GM19395 (cell line): ENCODE measurements at regions not wholly inside any gene's neighbourhood (a gene's known extent, or its start where the extent isn't known, plus 50 kb on each side); places are given as distances from the start of the nearest gene placed in this dataset.
"Not testable (repeated sequence)": the region's sequence is repeated elsewhere in the genome, so short reads cannot be mapped to it uniquely, and the experiment has no call there.

Experiments used
- ATAC-seq: cut with Tn5 transposase; IDR thresholded peaks from one replicate; pipeline ENCODE4 v1.9.1; 2021; ENCODE audit warnings: mild to moderate bottlenecking, moderate library complexity; ENCODE audit not compliant: unreplicated experiment

DNA sequence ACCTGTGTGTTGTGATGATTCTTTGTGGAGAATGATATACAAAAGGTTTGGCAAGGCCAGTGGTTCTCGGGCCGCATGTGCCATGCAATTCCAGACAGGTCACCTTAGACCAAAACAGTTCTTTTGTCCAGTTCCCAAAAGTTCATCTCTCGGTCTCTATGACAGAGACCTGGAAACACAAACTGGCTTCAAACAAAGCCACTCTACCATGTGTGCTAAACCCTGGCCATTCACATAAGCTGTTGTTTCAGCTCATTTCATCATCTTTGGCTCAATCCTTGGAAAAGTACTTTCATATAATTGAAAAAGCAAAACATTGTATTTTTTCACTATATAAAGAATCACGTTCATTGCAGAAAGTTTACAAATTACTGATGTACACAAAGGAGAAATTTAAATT is 210.5 kb upstream of the SEMA6A start:
- no peak for ATAC-seq

DNA sequence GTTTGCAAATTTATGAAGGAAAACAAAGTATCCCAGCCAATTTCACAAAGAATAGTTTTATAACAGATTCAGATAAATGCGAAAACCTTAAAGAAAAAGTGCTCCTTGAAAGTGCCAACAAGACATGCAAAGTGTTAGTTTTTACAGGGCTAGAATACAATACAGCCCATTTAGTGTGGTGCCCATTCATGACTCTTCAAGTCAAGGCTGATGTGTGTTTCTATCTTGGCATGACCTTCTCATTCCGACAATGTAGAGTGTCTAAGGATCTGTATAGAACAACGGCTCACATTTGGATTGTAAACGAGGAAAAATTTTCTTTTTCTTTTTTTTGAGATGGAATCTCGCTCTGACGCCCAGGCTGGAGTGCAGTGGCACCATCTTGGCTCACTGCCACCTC is 205.2 kb upstream of the SEMA6A start:
- no peak for ATAC-seq

DNA sequence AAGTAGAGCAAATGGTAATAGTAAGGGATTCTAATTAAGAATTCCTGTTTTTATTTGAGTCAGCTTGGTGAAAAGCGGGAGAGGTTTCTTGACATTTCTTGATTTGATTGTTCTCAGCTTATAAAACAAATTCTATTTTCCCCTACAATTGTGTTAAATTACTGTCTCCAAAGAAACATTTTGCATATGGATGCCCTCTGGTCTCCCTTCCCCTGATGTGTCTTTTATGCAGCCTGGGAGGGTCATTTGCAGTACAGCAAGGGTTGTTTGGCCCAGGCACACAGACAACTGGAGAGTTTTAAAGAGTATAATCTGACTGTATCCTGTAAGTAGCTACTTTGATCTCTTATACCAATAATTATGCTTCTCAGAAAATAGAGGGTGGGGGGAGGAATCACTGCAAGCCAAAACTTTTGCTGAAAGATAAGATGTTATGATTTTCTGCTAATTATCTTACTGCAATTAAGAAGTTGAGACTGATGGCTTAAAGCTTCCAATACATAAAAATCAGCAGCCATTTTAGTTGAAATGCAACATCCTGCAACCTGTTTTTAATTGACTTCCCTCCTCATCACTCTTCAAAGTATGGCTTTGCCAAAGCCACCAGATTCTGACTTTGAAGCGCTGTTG is 204.1 kb upstream of the SEMA6A start:
- no peak for ATAC-seq

DNA sequence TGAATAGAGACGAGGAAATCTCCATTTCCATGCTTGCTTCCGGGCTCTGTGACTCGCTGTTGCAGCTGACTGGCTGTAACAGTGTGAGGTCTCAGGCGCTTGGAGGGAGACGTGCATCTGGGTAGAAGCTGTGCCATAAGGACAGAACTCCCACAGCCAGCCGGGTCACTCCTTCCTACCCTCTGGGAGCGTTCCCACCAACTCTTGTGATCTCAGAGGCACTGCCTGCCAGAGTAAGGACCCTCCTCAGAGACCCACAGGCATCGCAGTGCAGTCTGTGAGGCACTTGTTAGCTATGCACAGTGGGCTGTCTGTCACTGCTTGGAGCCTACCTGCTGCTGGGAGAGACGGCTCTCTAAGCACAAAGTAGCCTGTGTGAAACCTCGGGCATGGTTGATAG is 203.4 kb upstream of the SEMA6A start:
- peak; percentile 81 for ATAC-seq

DNA sequence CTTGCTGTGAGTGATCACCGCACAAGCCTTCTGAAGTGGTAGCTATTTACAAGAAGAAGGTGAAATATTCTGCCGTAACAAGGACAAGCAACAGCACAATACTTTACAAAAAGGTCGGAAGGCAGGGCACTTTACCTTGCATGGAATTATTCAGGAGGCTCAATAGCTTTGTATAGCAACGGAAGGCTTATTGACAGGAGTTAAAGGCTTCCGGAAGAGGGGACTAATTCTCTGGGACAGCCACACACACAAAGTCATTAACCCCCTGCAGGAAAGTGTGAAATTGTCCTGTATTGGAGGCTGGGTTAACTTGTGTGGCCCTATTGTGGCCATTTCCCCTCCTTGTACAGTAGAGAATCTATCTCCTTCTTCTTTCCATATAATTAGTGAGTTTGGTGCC is 199.3 kb upstream of the SEMA6A start:
- no peak for ATAC-seq

DNA sequence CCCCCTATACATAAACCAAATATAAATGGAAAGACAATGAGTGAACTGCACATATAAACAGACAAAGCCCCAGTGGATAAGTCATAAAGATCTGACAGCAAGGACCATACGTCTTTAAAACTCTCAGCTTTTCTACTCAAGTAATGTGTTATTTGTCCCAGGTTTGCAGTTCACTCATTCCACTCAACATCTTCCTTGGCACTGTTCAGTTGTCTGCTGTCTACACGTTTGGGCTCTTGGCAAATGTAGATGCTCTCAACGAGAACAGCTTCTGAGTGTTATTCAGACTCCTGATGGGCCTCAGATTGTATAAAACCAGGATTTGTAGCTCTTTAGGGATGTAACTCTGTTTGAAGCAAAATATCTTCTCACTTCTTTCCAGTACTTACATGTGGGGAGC is 198.2 kb upstream of the SEMA6A start:
- no peak for ATAC-seq

DNA sequence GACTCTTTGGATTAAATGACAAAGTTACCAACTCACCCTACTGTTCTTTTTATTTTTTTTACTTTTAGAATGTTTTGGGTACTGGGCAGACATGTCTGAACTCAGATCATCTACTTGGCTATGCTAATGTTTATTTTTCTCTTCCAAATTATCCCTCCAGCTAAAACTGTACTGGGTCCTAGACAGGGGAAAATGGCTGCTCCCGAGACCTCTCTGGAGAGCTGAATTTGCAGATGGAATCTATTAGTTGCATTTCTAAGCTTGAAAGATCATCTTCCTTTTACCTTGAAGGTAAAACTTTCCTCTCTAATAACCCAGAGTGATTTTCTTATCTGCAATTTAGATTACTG is 197.5 kb upstream of the SEMA6A start:
- no peak for ATAC-seq

DNA sequence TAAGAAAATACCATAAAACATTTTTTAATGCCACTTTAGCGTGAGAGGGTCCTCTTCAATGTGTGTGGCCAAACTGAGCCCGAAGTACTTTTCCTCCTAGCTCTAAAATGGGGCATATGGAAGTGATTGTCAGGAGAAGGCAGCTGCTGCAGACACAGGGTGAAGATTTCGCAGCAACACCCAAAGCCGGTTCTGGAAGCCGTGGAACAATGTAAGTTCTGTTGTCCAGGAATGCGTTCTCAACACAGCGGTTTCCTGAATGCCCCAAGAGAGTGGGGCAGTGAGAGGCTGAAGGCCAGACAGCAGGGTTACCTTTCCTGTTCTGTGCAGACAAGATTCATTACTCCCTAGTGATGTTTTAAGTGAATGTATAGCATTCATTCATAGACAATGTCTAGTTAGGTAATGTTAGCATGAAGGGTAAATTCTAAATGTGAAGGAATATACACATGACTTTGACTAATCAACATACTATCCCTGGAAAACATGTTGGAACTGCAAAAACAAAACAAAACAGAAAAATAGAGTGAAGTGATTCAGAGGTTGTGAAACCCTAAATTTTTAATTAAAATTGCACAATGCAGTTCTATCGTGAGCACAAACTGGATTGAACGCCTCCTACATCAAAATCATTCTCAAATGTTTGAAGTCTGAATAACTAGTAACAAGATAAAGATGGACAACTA is 197.0 kb upstream of the SEMA6A start:
- ATAC-seq = no peak

DNA sequence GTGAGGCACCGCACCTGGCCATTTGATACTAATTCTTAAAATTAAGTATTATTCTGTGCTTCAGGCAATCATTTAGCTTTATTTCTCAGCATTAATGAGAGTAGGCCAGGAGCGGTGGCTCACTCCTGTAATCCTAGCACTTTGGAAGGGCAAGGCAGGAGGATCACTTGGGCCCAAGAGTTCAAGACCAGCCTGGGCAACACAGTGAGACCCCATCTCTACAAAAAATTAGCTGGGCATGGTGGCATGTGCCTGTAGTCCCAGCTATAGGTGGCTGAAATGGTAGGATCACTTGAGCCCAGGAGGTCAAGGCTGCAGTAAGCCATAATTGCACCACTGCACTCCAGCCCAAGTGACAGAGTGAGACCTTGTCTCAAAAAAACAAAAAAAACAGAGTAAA is 195.3 kb upstream of the SEMA6A start:
- ATAC-seq = not testable (repeated sequence)

DNA sequence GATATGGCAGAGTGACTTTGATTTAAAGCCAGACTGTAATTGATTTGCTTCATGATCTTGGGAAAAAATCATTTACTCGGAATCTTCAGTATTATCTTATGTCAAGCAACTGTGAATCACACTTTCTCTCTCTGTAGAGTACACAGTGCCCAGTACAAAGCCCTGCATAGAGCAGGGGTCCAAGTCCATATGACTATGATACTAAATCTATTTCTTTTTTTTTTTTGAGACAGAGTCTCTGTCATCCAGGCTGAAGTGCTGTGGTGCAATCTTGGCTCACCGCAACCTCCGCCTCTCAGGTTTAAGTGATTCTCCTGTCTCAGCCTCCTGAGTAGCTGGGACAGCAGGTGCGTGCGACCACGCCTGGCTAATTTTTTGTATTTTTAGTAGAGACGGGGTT is 194.8 kb upstream of the SEMA6A start:
- ATAC-seq = no peak

DNA sequence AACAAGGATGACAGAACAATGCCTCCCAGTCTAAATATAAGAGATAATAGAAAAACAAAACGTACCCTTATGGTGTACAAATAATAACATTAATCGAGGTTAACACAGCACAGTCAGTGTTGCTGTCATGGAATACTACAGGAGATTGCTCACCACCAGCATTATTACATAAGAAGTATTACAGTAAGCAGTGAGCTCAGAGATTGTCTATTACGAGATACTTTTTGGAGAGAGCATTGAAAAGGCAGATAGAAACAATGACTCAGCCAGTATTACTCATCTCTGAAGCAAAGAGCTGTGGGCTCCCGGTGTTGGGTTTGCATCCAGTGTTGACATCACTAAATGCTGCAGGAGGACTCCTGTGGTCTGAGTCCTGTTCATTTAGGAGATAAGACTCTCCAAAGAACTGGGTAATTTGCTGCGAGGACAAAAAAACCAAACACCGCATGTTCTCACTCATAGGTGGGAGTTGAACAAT is 191.9 kb upstream of the SEMA6A start:
- peak; percentile 49 for ATAC-seq

DNA sequence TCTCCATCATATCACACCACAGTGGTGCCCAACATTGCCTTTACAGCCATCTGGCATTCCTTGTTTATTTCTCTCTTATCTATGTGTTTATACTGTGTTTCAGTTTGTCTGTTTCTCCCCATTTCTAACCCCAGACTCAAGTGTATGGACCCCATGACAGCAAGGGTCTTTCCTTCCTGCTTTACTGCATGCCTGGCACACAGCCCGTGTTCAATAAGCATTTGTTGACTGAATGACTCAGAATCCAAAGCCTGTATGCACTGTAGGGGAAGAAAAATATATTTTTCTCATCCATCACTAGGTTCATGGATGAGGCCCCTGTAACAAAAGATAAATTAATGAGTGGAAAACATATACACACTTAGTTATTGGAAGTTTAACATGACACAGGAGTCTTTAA is 190.8 kb upstream of the SEMA6A start:
- ATAC-seq = no peak

DNA sequence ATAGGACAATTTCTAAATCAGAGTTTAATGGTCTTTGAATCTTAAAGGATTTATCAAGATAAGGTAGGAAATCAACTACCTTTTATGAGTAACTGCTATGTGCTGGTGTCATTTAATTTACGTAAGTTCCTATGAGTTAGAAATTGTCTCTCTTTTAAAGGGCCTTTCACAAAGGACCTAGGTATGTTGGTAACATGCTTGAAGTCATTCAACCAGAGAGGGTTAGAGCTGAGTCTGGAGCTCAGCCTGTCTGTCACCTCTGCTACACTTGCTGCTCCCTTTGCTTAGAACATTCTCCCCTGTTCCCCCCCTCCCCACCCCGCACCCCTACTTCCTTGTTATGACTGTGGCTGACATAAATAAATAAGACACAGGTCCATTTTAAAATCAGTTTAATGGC is 190.3 kb upstream of the SEMA6A start:
- no peak for ATAC-seq

DNA sequence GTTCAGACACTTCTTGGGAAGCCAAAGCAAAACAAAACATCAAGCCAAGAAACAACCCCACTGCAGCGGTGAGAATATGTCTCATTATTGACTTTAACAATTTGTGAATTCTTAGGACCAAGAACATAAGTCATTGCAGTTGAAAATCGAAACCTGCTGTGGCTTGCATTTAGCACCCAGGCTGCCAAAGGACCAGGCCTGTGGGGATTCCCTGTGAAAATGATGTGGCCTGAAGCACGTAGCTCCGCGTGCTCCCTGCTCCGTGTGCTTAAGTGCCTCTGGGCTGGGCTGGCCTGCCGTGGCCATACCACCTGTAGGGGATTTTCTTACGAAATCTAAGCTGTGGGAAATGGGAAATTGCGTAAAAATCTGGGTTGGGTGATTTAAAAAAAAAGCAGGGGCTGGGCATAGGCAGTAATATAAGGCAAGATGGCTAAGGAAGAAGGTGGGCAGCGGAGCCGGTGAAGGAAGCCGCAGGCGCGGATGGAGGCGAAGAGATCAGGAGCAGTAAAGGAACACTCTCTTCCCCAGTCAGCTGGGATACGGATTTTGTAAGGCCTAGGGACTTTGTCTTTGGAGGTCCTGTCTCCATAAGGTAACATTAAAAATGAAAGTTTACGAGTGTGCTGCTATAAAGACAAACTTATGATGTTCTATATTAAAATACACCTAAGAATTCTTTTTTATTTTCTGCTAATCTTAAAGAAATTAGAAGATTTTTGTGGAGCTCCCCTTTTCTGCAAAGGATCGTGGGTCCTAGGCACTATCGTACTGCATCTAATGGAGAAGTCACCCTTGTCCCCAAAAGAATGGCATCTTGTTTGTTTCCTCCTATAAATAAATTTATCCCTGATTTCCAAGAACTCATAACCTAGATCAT is 189.6 kb upstream of the SEMA6A start:
- peak; percentile 75 for ATAC-seq

DNA sequence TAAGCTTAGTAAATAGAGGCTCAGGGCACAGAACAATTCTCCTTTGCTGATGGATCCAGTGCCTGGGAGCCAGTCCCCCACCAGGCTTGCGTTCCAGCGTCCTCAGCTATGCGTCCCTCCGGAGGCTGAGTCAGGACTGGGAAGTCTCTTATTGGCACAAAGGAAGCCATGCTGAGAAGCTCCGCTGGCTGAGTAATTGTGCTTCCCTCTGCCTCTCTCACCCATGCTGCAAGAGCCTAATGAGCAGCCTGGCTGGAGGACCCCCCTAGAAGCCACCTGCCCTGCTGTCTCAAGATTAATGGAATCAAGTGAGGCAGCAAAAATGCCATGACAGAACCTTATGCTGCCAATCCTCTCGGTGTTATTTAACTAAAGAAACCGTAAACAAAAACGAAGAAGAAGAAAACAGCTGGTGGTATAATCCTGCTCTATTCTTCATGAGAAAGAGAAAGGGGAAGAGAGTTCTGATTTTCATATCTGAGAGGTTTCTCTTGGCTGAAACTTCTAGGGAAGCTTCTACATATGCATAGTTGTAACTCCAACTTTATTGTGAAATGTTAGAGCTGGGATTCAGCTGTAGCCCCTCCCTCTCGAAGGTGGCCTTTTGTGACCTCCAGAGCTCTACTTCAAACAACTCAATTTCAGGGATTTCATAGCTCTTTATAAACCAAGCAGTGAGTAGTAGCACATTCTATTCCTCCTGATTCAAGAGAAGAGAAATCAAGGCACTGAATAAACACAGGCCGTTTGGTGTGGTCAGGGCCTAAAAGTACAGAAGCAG is 185.4 kb upstream of the SEMA6A start:
- no peak for ATAC-seq

DNA sequence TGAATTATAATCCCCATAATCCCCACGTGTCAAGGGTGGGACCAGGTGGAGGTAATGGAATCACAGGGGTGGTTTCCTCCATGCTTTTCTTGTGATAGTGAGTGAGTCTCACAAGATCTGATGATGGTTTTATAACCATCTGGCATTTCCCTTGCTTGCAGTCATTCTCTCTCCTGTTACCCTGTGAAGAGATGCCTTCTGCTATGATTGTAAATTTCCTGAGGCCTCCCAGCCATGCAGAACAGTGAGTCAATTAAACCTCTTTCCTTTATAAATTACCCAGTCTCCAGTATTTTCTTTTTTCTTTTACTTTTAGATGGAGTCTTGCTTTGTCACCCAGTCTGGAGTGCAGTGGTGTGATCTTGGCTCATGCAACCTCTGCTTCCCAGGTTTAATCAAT is 182.7 kb upstream of the SEMA6A start:
- ATAC-seq = no peak

DNA sequence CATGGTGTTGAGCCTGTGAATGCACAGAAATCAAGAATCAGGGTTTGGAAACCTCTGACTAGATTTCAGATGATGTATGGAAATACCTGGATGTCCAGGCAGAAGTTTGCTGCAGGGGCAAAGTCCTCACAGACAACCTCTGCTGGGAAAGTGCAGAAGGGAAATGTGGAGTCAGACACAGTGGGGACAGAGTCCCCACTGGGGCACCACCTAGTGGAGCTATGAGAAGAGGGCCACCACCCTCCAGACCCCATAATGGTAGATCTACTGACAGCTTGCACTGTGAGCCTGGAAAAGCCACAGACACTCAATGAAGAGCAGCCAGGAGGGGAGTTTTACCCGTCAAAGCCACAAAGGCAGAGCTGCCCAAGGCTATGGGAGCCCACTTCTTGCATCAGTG is 181.9 kb upstream of the SEMA6A start:
- ATAC-seq = no peak

DNA sequence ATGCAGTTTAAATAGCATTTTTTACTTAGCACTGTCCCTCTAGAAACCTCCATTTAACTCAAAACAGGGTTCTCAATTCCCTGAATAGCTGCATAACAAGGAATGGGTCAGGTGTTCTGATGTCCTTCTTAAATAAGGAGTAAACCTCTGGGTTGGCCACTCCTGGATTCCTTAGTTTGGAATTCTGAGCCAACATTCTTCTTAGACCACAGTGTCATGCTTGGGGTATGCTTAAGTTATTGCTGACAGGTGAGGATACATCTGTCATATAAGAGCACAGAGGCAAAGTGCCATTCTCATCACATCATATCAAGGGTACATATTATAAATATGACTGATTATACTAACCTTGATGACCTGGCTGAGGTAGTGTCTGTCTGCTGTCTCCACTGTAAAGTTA is 179.9 kb upstream of the SEMA6A start:
- ATAC-seq = no peak

DNA sequence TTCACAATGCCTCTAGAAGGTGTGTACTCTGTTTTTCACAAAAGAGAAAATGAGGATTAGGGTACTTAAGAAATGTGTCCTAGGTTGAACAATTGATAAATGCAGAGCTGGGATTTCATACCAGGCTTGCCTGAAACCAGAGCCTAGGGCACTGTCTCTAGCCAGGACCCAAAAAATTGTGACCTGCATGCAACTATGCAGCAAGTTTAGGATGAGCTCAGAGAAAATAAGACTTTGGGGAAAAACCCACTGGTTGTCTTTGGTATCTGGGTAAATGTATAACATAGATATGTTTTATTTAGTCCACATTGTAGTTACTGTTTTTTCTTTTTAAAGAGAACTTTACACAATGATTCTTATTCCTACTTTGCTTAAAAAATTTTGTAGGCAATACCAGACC is 177.1 kb upstream of the SEMA6A start:
- ATAC-seq = no peak

DNA sequence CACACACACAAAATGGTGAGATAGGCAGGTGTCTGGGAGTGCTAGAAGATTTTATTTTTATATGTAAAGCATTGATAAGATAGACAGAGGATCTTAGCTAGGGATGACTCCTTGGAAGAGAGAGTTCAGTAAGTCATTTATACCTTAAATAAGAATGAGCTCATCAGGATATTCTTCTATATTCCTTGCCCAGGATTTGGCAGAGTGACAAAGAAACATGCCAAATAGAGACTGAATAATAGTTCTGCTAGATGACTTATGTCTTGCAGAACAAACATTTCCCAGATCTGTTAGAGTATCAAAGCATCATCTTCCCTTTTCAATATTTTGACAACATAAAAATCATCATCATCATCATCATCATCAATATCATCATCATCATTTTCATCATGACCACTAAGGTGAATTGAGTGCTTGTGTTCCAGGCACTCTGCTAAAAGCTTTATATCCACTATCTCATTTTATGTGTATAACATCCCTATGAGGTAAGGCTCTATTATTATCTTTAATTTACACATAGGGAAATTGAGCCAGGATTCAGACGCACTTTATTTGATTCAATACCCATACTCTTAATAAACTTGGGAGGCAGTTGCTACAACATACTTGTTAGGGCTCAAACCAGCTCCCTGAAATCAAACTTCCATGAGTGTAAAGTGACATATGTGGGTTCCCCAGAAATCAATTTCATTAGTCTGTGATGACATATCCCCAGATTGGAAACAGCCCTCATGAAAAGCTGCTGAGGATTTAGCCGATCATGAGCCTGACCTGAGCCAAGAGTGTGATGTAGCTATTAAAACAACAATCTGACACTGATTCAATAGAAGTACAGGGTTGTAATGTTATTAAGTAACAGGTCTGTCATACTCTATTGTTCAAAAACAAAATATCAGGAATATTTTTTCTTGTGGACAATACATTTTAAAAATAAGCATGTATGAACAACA is 176.3 kb upstream of the SEMA6A start:
- ATAC-seq = no peak
